D721Med (cell line): ENCODE measurements at regions not wholly inside any gene's neighbourhood (a gene's known extent, or its start where the extent isn't known, plus 50 kb on each side); places are given as distances from the start of the nearest gene placed in this dataset.

Experiments used
- DNase-seq: peaks from one replicate; pipeline ENCODE4 v3.0.0; 2011; ENCODE audit warnings: low spot score; ENCODE audit not compliant: insufficient read length
- FAIRE-seq: peaks from 2 replicates; lab custom pipeline; 2011; peaks lifted over from hg19 to GRCh38; lab: Jason Lieb, UNC
- CTCF ChIP-seq: IDR thresholded peaks from 2 replicates; pipeline ENCODE4 v1.5.1; 2012; ENCODE audit warnings: mild to moderate bottlenecking, control low read depth; ENCODE audit not compliant: insufficient read depth; ENCODE audit errors: missing control alignments

GRCh38 chr14:65308536-65308935 is 104.0 kb upstream of the FUT8 start:
- no peak for TF ChIP-seq CTCF
- no peak for DNase-seq
- FAIRE-seq: no peak

- TF ChIP-seq CTCF: no peak
- DNase-seq (no peak), FAIRE-seq (no peak)
Observed at GRCh38 chr14:65310568-65310967, 102.0 kb upstream of the FUT8 start.

- no peak for TF ChIP-seq CTCF
- FAIRE-seq: no peak
- DNase-seq: no peak
Observed at GRCh38 chr14:65312859-65313258, 99.7 kb upstream of the FUT8 start.

- DNase-seq: no peak
- TF ChIP-seq CTCF: no peak
- no peak for FAIRE-seq
Observed at GRCh38 chr14:65318636-65319506, 93.7 kb upstream of the FUT8 start.

GRCh38 chr14:65320661-65321308 is 91.7 kb upstream of the FUT8 start:
- no peak for TF ChIP-seq CTCF

GRCh38 chr14:65321370-65321875 is 91.1 kb upstream of the FUT8 start:
- FAIRE-seq (no peak), DNase-seq (no peak)
- no peak for TF ChIP-seq CTCF

More at GRCh38 chr14:65320661-65321308, 91.7 kb upstream of the FUT8 start:
- FAIRE-seq (no peak), DNase-seq (no peak)
